Testis (tissue), 2 donors: ENCODE measurements at regions not wholly inside any gene's neighbourhood (a gene's known extent, or its start where the extent isn't known, plus 50 kb on each side); places are given as distances from the start of the nearest gene placed in this dataset.

ENCODE experiments used
- CTCF ChIP-seq, 3 experiments: fragments of 450-650 bp in 2 of 3; fragments of 200-600 bp in 1 of 3; sonication (generic) in 1 of 3; IDR thresholded peaks; one replicate each; pipeline ENCODE4 v1.5.1; 2016 to 2019; ENCODE audit warnings: antibody characterized with exemption in 3 of 3, mild to moderate bottlenecking in 2 of 3, moderate library complexity in 1 of 3
- POLR2A ChIP-seq: fragments of 450-650 bp; IDR thresholded peaks from one replicate; pipeline ENCODE4 v1.6.1; 2017; ENCODE audit warnings: antibody characterized with exemption, mild to moderate bottlenecking, moderate library complexity

DNA sequence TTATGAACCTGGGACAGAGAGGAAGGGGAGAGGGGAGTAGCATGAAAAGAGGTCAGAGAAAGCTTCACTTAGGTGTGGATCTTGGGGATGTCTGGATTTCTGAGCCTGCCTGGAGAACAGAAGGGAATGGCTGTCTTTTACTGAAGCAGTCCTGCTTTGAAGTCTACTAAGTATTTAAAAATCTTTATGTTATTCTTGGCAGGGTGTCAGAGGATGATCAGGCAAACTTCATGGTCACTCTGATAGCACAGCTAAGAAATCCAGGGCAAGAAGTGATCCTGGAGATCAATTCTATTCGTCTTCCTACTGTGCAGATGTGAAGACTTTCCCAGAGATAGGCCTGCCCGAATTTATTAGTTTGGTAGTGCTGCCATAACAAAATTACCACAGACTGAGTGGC is 464.4 kb upstream of the BOD1L1 start:
- TF ChIP-seq POLR2A (no peak), CTCF (IDR thresholded peaks at IDR 0.05) (no peak)
